Testis (tissue), 2 donors: ENCODE measurements at regions not wholly inside any gene's neighbourhood (a gene's known extent, or its start where the extent isn't known, plus 50 kb on each side); places are given as distances from the start of the nearest gene placed in this dataset.
A peak's percentile ranks its signal among the peaks of the same experiment; 100 is the strongest.

ENCODE experiments used
- DNase-seq: peaks from one replicate; pipeline ENCODE4 v3.0.0-alpha.2; 2019
- H3K27ac ChIP-seq, 2 donors: fragments of 200-600 bp; sonication (generic); one replicate each; pipeline ENCODE4 v1.5.1; 2019
- H3K27me3 ChIP-seq: fragments of 200-600 bp; sonication (generic); one replicate; pipeline ENCODE4 v1.5.1; 2019
- H3K36me3 ChIP-seq: fragments of 200-600 bp; sonication (generic); one replicate; pipeline ENCODE4 v1.5.1; 2017; ENCODE audit warnings: low read depth; ENCODE audit errors: missing control alignments
- H3K4me1 ChIP-seq: fragments of 200-600 bp; sonication (generic); one replicate; pipeline ENCODE4 v1.5.1; 2019
- H3K4me3 ChIP-seq, 2 donors: fragments of 200-600 bp; sonication (generic); one replicate each; pipeline ENCODE4 v1.5.1; 2017 to 2019
- H3K9me3 ChIP-seq: fragments of 200-600 bp; sonication (generic); one replicate; pipeline ENCODE4 v1.5.1; 2017
- POLR2A ChIP-seq: fragments of 450-650 bp; IDR thresholded peaks from one replicate; pipeline ENCODE4 v1.6.1; 2017; ENCODE audit warnings: antibody characterized with exemption, mild to moderate bottlenecking, moderate library complexity
- WGBS, 2 donors: methylation state at CpG; one replicate each; pipeline ENCODE4 v1.1.5; 2018; 5-methylcytosine and 5-hydroxymethylcytosine counted together
- intact Hi-C: fragments of 100-400 bp; cut with DNase I; formaldehyde crosslinking; loops from one replicate; pipeline ENCODE4 v1.15.1; 2023; ENCODE audit warnings: low total_unique reads
- TF ChIP-seq, protein P1 (sequence below), 3 experiments: fragments of 450-650 bp in 2 of 3; fragments of 200-600 bp in 1 of 3; sonication (generic) in 1 of 3; IDR thresholded peaks; one replicate each; pipeline ENCODE4 v1.5.1; 2016 to 2019; ENCODE audit warnings: antibody characterized with exemption in 3 of 3, mild to moderate bottlenecking in 2 of 3, moderate library complexity in 1 of 3

DNA sequence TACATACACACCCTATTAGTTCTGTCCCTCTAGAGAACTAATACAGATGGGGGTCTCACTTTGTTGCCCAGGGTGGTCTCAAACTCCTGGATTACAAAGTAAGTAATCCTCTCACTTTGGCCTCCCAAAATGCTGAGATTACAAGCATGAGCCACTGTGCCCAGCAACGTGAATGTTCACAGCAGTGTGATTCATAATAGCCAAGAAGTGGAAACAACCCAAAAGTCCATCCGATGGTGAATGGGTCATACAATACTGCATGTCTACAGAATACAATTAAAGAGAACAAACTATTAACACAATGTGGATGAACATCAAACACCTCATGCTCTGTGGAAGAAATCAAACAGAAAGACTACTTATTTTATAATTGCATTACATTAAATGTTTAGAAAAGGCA lies 57.3 kb upstream of the SYNE2 start:
- Histone ChIP-seq H3K4me3 (no peak overlapping the region), H3K9me3 (no peaks in the 10 kb centered on the region), H3K27me3 (no peaks in the 10 kb centered on the region), H3K36me3 (no peaks in the 10 kb centered on the region), H3K4me1 (peaks cover 5% of the 10 kb centered on the region), H3K27ac (no peak overlapping the region)
- TF ChIP-seq, protein P1, sequence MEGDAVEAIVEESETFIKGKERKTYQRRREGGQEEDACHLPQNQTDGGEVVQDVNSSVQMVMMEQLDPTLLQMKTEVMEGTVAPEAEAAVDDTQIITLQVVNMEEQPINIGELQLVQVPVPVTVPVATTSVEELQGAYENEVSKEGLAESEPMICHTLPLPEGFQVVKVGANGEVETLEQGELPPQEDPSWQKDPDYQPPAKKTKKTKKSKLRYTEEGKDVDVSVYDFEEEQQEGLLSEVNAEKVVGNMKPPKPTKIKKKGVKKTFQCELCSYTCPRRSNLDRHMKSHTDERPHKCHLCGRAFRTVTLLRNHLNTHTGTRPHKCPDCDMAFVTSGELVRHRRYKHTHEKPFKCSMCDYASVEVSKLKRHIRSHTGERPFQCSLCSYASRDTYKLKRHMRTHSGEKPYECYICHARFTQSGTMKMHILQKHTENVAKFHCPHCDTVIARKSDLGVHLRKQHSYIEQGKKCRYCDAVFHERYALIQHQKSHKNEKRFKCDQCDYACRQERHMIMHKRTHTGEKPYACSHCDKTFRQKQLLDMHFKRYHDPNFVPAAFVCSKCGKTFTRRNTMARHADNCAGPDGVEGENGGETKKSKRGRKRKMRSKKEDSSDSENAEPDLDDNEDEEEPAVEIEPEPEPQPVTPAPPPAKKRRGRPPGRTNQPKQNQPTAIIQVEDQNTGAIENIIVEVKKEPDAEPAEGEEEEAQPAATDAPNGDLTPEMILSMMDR (IDR thresholded peaks at IDR 0.05) = no peak
- TF ChIP-seq POLR2A = no peak
- no peak for DNase-seq
- WGBS, 2 donors = 65 to 73% methylated on average over 2 of the region's 2 CpGs
- intact Hi-C loops = no loop called here

DNA sequence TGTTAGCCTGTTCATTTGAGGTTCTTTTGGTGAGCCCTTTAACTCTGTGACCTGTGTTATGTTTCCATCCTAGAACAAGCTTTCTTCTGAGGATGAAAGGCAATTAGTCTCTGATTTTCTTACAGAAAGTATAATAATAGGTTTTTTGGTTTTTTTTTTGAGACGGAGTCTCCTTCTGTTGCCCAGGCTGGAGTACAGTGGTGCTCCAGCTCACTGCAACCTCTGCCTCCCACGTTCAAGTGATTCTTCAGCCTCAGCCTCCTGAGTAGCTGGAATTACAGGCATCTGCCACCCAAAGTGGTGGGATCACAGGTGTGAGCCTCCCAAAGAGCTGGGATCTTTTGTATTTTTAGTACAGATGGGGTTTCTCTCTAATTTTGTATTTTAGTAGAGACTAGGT lies 52.7 kb upstream of the SYNE2 start:
- no peaks in the 10 kb centered on the region for H3K27me3 ChIP-seq
- no peaks in the 10 kb centered on the region for H3K36me3 ChIP-seq
- H3K9me3 ChIP-seq = no peaks in the 10 kb centered on the region
- TF ChIP-seq POLR2A = no peak
- TF ChIP-seq, protein P1 (IDR thresholded peaks at IDR 0.05) = no peak
- intact Hi-C loops = loop anchor here (5.0 kb wide), 1 partner anchor 502 kb away; no protein-coding TSS in a partner anchor
- WGBS, 2 donors = 31 to 40% methylated on average over 2 of the region's 2 CpGs
- peaks cover 5% of the 10 kb centered on the region for H3K4me1 ChIP-seq
- H3K27ac ChIP-seq = peak overlapping the region in 1 of 2 donors; percentile 2
- DNase-seq = no peak
- peak overlapping the region in 1 of 2 donors; percentile 1 for H3K4me3 ChIP-seq

DNA sequence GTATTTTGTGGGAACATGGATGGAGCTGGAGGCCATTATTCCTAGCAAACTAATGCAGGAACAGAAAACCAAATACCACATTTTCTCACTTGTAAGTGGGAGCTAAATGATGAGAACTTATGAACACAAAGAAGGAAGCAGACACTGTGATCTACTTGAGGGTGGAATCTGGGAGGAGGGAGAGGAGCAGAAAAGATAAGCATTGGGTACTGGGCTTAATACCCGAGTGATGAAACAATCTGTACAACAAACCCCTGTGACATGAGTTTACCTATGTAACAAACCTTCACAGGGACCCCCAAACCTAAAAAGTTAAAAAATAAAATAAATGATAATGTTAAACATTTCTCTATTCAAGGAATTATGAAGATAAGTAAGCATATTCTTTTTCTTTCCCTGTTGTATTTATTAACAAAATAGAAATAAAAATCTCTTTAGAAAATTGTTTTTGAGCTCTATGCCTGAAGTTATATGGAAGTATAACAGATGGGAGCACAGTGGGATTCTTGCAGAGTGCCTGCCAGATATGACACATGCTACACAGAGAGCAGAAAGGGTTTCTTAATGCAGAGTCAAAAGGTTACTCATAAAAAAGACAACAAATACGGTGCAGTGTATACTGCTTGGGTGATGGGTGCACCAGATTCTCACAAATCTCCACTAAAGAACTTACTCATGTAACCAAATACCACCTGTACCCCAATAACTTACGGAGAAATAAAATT lies 52.0 kb upstream of the SYNE2 start:
- Histone ChIP-seq H3K27me3 (no peaks in the 10 kb centered on the region), H3K4me1 (peaks cover 5% of the 10 kb centered on the region), H3K4me3 (no peak overlapping the region), H3K27ac (no peak overlapping the region), H3K36me3 (no peaks in the 10 kb centered on the region), H3K9me3 (no peaks in the 10 kb centered on the region)
- no peak for DNase-seq
- TF ChIP-seq POLR2A = no peak
- TF ChIP-seq, protein P1 (IDR thresholded peaks at IDR 0.05) = no peak
- intact Hi-C loops = loop anchor here (5.0 kb wide), 1 partner anchor 501 kb away; no protein-coding TSS in a partner anchor
- WGBS, 2 donors = 72 to 76% methylated on average over 3 of the region's 3 CpGs
